Thyroid gland (tissue), 4 donors: ENCODE measurements at regions not wholly inside any gene's neighbourhood (a gene's known extent, or its start where the extent isn't known, plus 50 kb on each side); places are given as distances from the start of the nearest gene placed in this dataset.

ENCODE experiments used
- CTCF ChIP-seq, 6 experiments: fragments of 200-600 bp in 3 of 6; fragments of 450-650 bp in 3 of 6; sonication (generic) in 3 of 6; IDR thresholded peaks; one replicate each; pipeline ENCODE4 v1.5.1; 2016 to 2019; ENCODE audit warnings: antibody characterized with exemption in 6 of 6, mild to moderate bottlenecking in 2 of 6, inconsistent platforms in 1 of 6, moderate library complexity in 1 of 6
- POLR2A ChIP-seq, 2 donors: fragments of 450-650 bp; IDR thresholded peaks; one replicate each; pipeline ENCODE4 v1.6.1; 2017; ENCODE audit warnings: antibody characterized with exemption in 2 of 2, mild to moderate bottlenecking in 2 of 2, moderate library complexity in 1 of 2

GRCh38 chr15:95017666-95018328, 786.4 kb downstream of the MCTP2 start:
- TF ChIP-seq POLR2A (IDR thresholded peaks at IDR 0.05) (no peak), CTCF (IDR thresholded peaks at IDR 0.05) (no peak)
